ENCODE measurements at regions not wholly inside any gene's neighbourhood (a gene's known extent, or its start where the extent isn't known, plus 50 kb on each side); places are given as distances from the start of the nearest gene placed in this dataset.

GRCh38 chr18:8910843-8911242 lies 191.7 kb upstream of the NDUFV2 start:
- intact Hi-C loops (cut with micrococcal nuclease; ENCODE audit: unreplicated experiment), result no loop called here
- H3K27me3 ChIP-seq (ENCODE audit: control insufficient read depth, insufficient read depth, low read length), result no peaks in the 10 kb centered on the region
- in situ Hi-C loops (cut with HindIII; ENCODE audit: low pct_unique_long_range_greater_than_20kb, low sequenced_read_pairs), result no loop called here
- H3K4me1 ChIP-seq (ENCODE audit: control insufficient read depth, insufficient read depth, low read length), result no peaks in the 10 kb centered on the region
- H3K4me3 ChIP-seq (ENCODE audit: low read depth in 2 of 2, low read length in 2 of 2), result no peak overlapping the region
- BruUV-seq (replicated peaks), result no TSS peak
- ChIA-PET POLR2A (no interaction called here), CTCF (no interaction called here)
- DNase-seq (ENCODE audit: low read depth, low spot score), result no peak
- H3K27ac ChIP-seq (ENCODE audit: low read length), result no peak overlapping the region
- ATAC-seq, result no peak
- no peak for TF ChIP-seq CTCF (IDR thresholded peaks at IDR 0.05)
- TF ChIP-seq POLR2AphosphoS5 (IDR thresholded peaks at IDR 0.05; ENCODE audit: low read depth, low read length), result no peak
- no peak for TF ChIP-seq SIN3A (IDR thresholded peaks at IDR 0.05; ENCODE audit: borderline replicate concordance, insufficient read depth, low read depth, low read length)
- no peak for TF ChIP-seq TCF7L2 (IDR thresholded peaks at IDR 0.05; ENCODE audit: low read depth, low read length)
- TF ChIP-seq REST (IDR thresholded peaks at IDR 0.05; ENCODE audit: insufficient read depth in 1 of 2, low read depth in 2 of 2, low read length in 1 of 2), result no peak
- no peaks in the 10 kb centered on the region for H3K36me3 ChIP-seq (ENCODE audit: control insufficient read depth, insufficient read depth, low read length)
- H3K9me3 ChIP-seq (ENCODE audit: control insufficient read depth, insufficient read depth, low read depth, low read length), result no peaks in the 10 kb centered on the region; the same call in 1 of the 2 replicates

- no peaks in the 10 kb centered on the region for H3K27me3 ChIP-seq (ENCODE audit: control insufficient read depth, insufficient read depth, low read length)
- H3K27ac ChIP-seq (ENCODE audit: low read length), result no peak overlapping the region
- TF ChIP-seq CTCF (IDR thresholded peaks at IDR 0.05) (no peak), POLR2AphosphoS5 (IDR thresholded peaks at IDR 0.05; ENCODE audit: low read depth, low read length) (no peak), SIN3A (IDR thresholded peaks at IDR 0.05; ENCODE audit: borderline replicate concordance, insufficient read depth, low read depth, low read length) (no peak), REST (IDR thresholded peaks at IDR 0.05; ENCODE audit: insufficient read depth in 1 of 2, low read depth in 2 of 2, low read length in 1 of 2) (no peak), TCF7L2 (IDR thresholded peaks at IDR 0.05; ENCODE audit: low read depth, low read length) (no peak)
- ATAC-seq (no peak), DNase-seq (ENCODE audit: low read depth, low spot score) (no peak)
- CTCF ChIA-PET, result no interaction called here
- no peaks in the 10 kb centered on the region; the same call in 1 of the 2 replicates for H3K9me3 ChIP-seq (ENCODE audit: control insufficient read depth, insufficient read depth, low read depth, low read length)
- intact Hi-C loops (cut with micrococcal nuclease; ENCODE audit: unreplicated experiment), result no loop called here
- POLR2A ChIA-PET, result no interaction called here
- H3K36me3 ChIP-seq (ENCODE audit: control insufficient read depth, insufficient read depth, low read length), result no peaks in the 10 kb centered on the region
- no TSS peak for BruUV-seq (replicated peaks)
- no peak overlapping the region for H3K4me3 ChIP-seq (ENCODE audit: low read depth in 2 of 2, low read length in 2 of 2)
- in situ Hi-C loops (cut with HindIII; ENCODE audit: low pct_unique_long_range_greater_than_20kb, low sequenced_read_pairs), result no loop called here
- no peaks in the 10 kb centered on the region for H3K4me1 ChIP-seq (ENCODE audit: control insufficient read depth, insufficient read depth, low read length)
These were observed 190.8 kb upstream of the NDUFV2 start for GRCh38 chr18:8911408-8912340.

Measured in Panc1 (cell line).